SK-N-SH (cell line): ENCODE measurements at regions not wholly inside any gene's neighbourhood (a gene's known extent, or its start where the extent isn't known, plus 50 kb on each side); places are given as distances from the start of the nearest gene placed in this dataset.
A peak's percentile ranks its signal among the peaks of the same experiment; 100 is the strongest.

Source experiments
- CTCF ChIA-PET: fragments of 300-600, 350-600 bp; formaldehyde crosslinking; extraction: SDS; loops from one replicate; lab custom pipeline; 2021; lab: Yijun Ruan, JAX
- POLR2A ChIA-PET: fragments of 350-600 bp; sonication (Branson Sonifier 250); formaldehyde crosslinking; extraction: SDS; loops from one replicate; lab custom pipeline; 2020; ENCODE audit warnings: antibody characterized with exemption, inconsistent platforms; lab: Yijun Ruan, JAX
- DNase-seq: peaks from one replicate; pipeline ENCODE4 v3.0.0; 2012
- H2AFZ ChIP-seq: fragments of 200-600 bp; sonication (generic); 2 replicates; pipeline ENCODE4 v1.8.1; 2016; ENCODE audit warnings: antibody characterized with exemption, mild to moderate bottlenecking, low read depth
- H3F3A ChIP-seq: fragments of 200-600 bp; sonication (generic); replicated peaks from 2 replicates; pipeline ENCODE3; 2016; ENCODE audit warnings: antibody characterized with exemption, mild to moderate bottlenecking; ENCODE audit not compliant: insufficient read depth
- H3K27ac ChIP-seq, 2 experiments: fragments of 200-500 bp in 1 of 2; fragments of 200-600 bp in 1 of 2; sonication (Bioruptor generic) in 1 of 2; sonication (generic), shearing (Covaris generic) in 1 of 2; 2 replicates each; pipeline versions ENCODE4 v1.5.1 to v1.6.1; 2014 to 2016; ENCODE audit warnings: low read depth in 2 of 2, inconsistent platforms in 1 of 2, low read length in 1 of 2, mild to moderate bottlenecking in 1 of 2, mixed read lengths in 1 of 2
- H3K27me3 ChIP-seq: fragments of 200-600 bp; sonication (generic), shearing (Covaris generic); 2 replicates; pipeline ENCODE4 v1.6.1; 2016; ENCODE audit warnings: mixed run types; ENCODE audit not compliant: insufficient read depth
- H3K36me3 ChIP-seq, 2 experiments: fragments of 200-500 bp in 1 of 2; fragments of 200-600 bp in 1 of 2; sonication (Bioruptor generic) in 1 of 2; sonication (generic) in 1 of 2; replicated peaks in 1 of 2; 2 replicates each; pipeline versions ENCODE3 to v1.5.1; 2014 to 2016; ENCODE audit warnings: low read length in 1 of 2, mild to moderate bottlenecking in 1 of 2; ENCODE audit not compliant: insufficient read depth in 2 of 2, control insufficient read depth in 1 of 2
- H3K4me1 ChIP-seq, 2 experiments: fragments of 200-500 bp in 1 of 2; fragments of 200-600 bp in 1 of 2; sonication (Bioruptor generic) in 1 of 2; sonication (generic), shearing (Covaris generic) in 1 of 2; 2 replicates each; pipeline versions ENCODE4 v1.5.1 to v1.6.1; 2014 to 2016; ENCODE audit warnings: low read depth in 1 of 2, low read length in 1 of 2, mixed run types in 1 of 2; ENCODE audit not compliant: insufficient read depth in 2 of 2, control insufficient read depth in 1 of 2
- H3K4me2 ChIP-seq: fragments of 200-600 bp; sonication (generic), shearing (Covaris generic); 2 replicates; pipeline ENCODE4 v1.6.1; 2017; ENCODE audit warnings: mixed run types
- H3K4me3 ChIP-seq, 2 experiments: fragments of 200-500 bp in 1 of 2; fragments of 200-600 bp in 1 of 2; sonication (Bioruptor generic) in 1 of 2; sonication (generic), shearing (Covaris generic) in 1 of 2; 2 replicates each; pipeline versions ENCODE4 v1.5.1 to v1.8.1; 2014 to 2016; ENCODE audit warnings: low read depth in 2 of 2, inconsistent platforms in 1 of 2, low read length in 1 of 2, mild to moderate bottlenecking in 1 of 2, mixed read lengths in 1 of 2, moderate library complexity in 1 of 2
- H3K79me2 ChIP-seq: fragments of 200-600 bp; sonication (generic); 2 replicates; pipeline ENCODE4 v1.8.1; 2017; ENCODE audit warnings: mild to moderate bottlenecking; ENCODE audit not compliant: insufficient read depth
- H3K9ac ChIP-seq: fragments of 200-600 bp; sonication (generic); 2 replicates; pipeline ENCODE4 v1.6.1; 2017; ENCODE audit warnings: mixed run types
- H3K9me2 ChIP-seq: fragments of 200-600 bp; sonication (generic); 2 replicates; pipeline ENCODE4 v1.6.1; 2017; ENCODE audit warnings: mixed run types
- H3K9me3 ChIP-seq: fragments of 200-600 bp; sonication (generic); 2 replicates; pipeline ENCODE4 v1.6.1; 2017; ENCODE audit warnings: mixed run types, mild to moderate bottlenecking, moderate library complexity
- H4K20me1 ChIP-seq: fragments of 200-600 bp; sonication (generic); 2 replicates; pipeline ENCODE4 v1.6.1; 2017; ENCODE audit warnings: mild to moderate bottlenecking, mixed run types; ENCODE audit not compliant: insufficient read depth
- CHD2 ChIP-seq: fragments of 150-350 bp; IDR thresholded peaks from 2 replicates; pipeline ENCODE4 v1.6.1; 2018; ENCODE audit warnings: low read length; ENCODE audit not compliant: partially characterized antibody
- ELF1 ChIP-seq: IDR thresholded peaks from 2 replicates; pipeline ENCODE4 v1.4.0; 2012
- EZH2phosphoT487 ChIP-seq: fragments of 200-600 bp; sonication (generic); IDR thresholded peaks from 2 replicates; pipeline ENCODE4 v1.6.1; 2017; ENCODE audit warnings: low read depth, mixed run types, mild to moderate bottlenecking, antibody characterized with exemption, moderate library complexity, borderline replicate concordance
- FOXJ3 ChIP-seq: sonication (generic); formaldehyde crosslinking; IDR thresholded peaks from 2 replicates; pipeline ENCODE4 v1.5.1; 2020; ENCODE audit warnings: mild to moderate bottlenecking, missing genetic modification reagents
- IRF3 ChIP-seq: fragments of 150-350 bp; IDR thresholded peaks from 2 replicates; pipeline ENCODE4 v1.6.1; 2016; ENCODE audit warnings: mild to moderate bottlenecking, low read depth, low read length
- NFIC ChIP-seq: IDR thresholded peaks from 2 replicates; pipeline ENCODE4 v1.4.0; 2012; ENCODE audit warnings: borderline replicate concordance
- PBX3 ChIP-seq: IDR thresholded peaks from 2 replicates; pipeline ENCODE4; 2012
- RAD21 ChIP-seq: IDR thresholded peaks from 2 replicates; pipeline ENCODE4 v1.6.1; 2012; ENCODE audit warnings: mild to moderate bottlenecking, low read length
- RFX5 ChIP-seq: IDR thresholded peaks from 2 replicates; pipeline ENCODE4 v1.6.1; 2012; ENCODE audit warnings: mild to moderate bottlenecking, improper control_type of control experiment, low read length
- RXRA ChIP-seq: IDR thresholded peaks from 2 replicates; pipeline ENCODE4 v1.4.0; 2012; ENCODE audit warnings: low read depth, mild to moderate bottlenecking, borderline replicate concordance
- SIN3A ChIP-seq: IDR thresholded peaks from 2 replicates; pipeline ENCODE4 v1.6.1; 2012; ENCODE audit warnings: low read depth, mild to moderate bottlenecking, low read length, moderate library complexity, borderline replicate concordance
- TAF1 ChIP-seq: IDR thresholded peaks from 2 replicates; pipeline ENCODE4 v1.6.1; 2012; ENCODE audit warnings: low read depth, mild to moderate bottlenecking, low read length, moderate library complexity, borderline replicate concordance
- USF1 ChIP-seq: IDR thresholded peaks from 2 replicates; pipeline ENCODE4 v1.4.0; 2012; ENCODE audit warnings: low read depth, borderline replicate concordance
- USF2 ChIP-seq: fragments of 150-350 bp; IDR thresholded peaks from 2 replicates; pipeline ENCODE4 v1.6.1; 2017; ENCODE audit warnings: antibody characterized with exemption, low read length, low read depth, borderline replicate concordance
- ZBTB33 ChIP-seq: IDR thresholded peaks from 2 replicates; pipeline ENCODE4 v1.4.0; 2012; ENCODE audit warnings: low read depth, borderline replicate concordance
- WGBS: methylation state at CpG from one replicate; pipeline ENCODE4 v1.1.6; 2017; ENCODE audit warnings: low lambda C conversion rate; 5-methylcytosine and 5-hydroxymethylcytosine counted together

GRCh38 chr6:144364208-144364720 is 79.1 kb downstream of the UTRN start:
- no peak for DNase-seq
- WGBS: 27% methylated on average over 7 of the region's 7 CpGs
- Histone ChIP-seq H3K27ac (peak overlapping the region in 1 of 2 experiments; percentile 35; a peak in 1 of 4 replicates), H3K27me3 (no peaks in the 10 kb centered on the region; the same call in 1 of the 2 replicates), H3K9me2 (no peaks in the 10 kb centered on the region), H3K9me3 (no peaks in the 10 kb centered on the region), H3K4me2 (peak overlapping the region; percentile 62), H4K20me1 (no peaks in the 10 kb centered on the region), H3K36me3 (no peaks in the 10 kb centered on the region), H3K4me3 (no peak overlapping the region), H2AFZ (no peak overlapping the region), H3K79me2 (peaks cover 16% of the 10 kb centered on the region), H3F3A (no peaks in the 10 kb centered on the region), H3K4me1 (peaks cover 3 to 6% of the 10 kb centered on the region in 2 experiments; a peak in 3 of 4 replicates), H3K9ac (no peak overlapping the region)
- POLR2A ChIA-PET: no interaction called here
- CTCF ChIA-PET: no interaction called here
- TF ChIP-seq TAF1: no peak
- TF ChIP-seq SIN3A: no peak
- no peak for TF ChIP-seq NFIC
- TF ChIP-seq CHD2: no peak
- no peak for TF ChIP-seq RFX5

GRCh38 chr6:144364782-144365181 is 79.6 kb downstream of the UTRN start:
- H3K27me3 ChIP-seq: no peaks in the 10 kb centered on the region; the same call in 1 of the 2 replicates
- ChIA-PET CTCF (no interaction called here), POLR2A (no interaction called here)
- DNase-seq: no peak
- no peak overlapping the region for H3K9ac ChIP-seq
- H4K20me1 ChIP-seq: no peaks in the 10 kb centered on the region
- H3K4me2 ChIP-seq: peak overlapping the region; percentile 62
- H3F3A ChIP-seq: no peaks in the 10 kb centered on the region
- no peaks in the 10 kb centered on the region for H3K9me2 ChIP-seq
- no peak for TF ChIP-seq RFX5
- TF ChIP-seq SIN3A: no peak
- TF ChIP-seq EZH2phosphoT487: no peak
- no peak for TF ChIP-seq IRF3
- TF ChIP-seq ZBTB33: no peak
- no peak for TF ChIP-seq PBX3
- TF ChIP-seq USF1: no peak
- no peak for TF ChIP-seq USF2
- no peak for TF ChIP-seq FOXJ3 (CRISPR knock-in tag)
- TF ChIP-seq RAD21: no peak
- no peak for TF ChIP-seq RXRA
- no peak for TF ChIP-seq ELF1
- no peaks in the 10 kb centered on the region for H3K36me3 ChIP-seq
- WGBS: 29% methylated on average over 3 of the region's 3 CpGs
- H3K4me3 ChIP-seq: no peak overlapping the region
- peak overlapping the region in 1 of 2 experiments; percentile 35; a peak in 1 of 4 replicates for H3K27ac ChIP-seq
- H3K4me1 ChIP-seq: peaks cover 3 to 6% of the 10 kb centered on the region in 2 experiments; a peak in 3 of 4 replicates
- no peak overlapping the region for H2AFZ ChIP-seq
- no peaks in the 10 kb centered on the region for H3K9me3 ChIP-seq
- H3K79me2 ChIP-seq: peaks cover 15% of the 10 kb centered on the region; the same call in 1 of the 2 replicates
